GM12801 (cell line): ENCODE measurements at regions not wholly inside any gene's neighbourhood (a gene's known extent, or its start where the extent isn't known, plus 50 kb on each side); places are given as distances from the start of the nearest gene placed in this dataset.

Experiments
- TF ChIP-seq, protein P1 (sequence below): IDR thresholded peaks from one replicate; pipeline ENCODE4 v1.5.1; 2011; ENCODE audit warnings: control low read depth; ENCODE audit not compliant: insufficient read length; ENCODE audit errors: extremely low read depth

DNA sequence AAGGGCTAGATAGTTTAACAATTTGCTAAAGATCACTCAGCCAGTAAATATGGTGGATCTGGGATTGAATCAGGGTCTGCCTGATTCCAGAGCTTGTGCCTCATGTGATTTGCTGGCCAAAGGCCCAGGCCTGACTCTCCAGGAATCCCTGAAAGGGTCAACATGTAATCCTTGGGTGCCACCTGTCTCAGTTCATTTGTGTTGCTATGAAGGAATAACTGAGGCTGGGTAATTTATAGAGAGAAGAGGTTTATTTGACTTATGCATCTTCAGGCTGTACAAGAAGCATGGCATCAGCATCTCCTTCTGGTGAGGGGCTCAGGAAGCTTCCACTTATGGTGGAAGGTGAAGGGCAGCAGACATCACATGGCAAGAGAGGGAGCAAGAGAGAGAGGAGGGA lies 144.9 kb downstream of the FCRL5 start:
- TF ChIP-seq, protein P1, sequence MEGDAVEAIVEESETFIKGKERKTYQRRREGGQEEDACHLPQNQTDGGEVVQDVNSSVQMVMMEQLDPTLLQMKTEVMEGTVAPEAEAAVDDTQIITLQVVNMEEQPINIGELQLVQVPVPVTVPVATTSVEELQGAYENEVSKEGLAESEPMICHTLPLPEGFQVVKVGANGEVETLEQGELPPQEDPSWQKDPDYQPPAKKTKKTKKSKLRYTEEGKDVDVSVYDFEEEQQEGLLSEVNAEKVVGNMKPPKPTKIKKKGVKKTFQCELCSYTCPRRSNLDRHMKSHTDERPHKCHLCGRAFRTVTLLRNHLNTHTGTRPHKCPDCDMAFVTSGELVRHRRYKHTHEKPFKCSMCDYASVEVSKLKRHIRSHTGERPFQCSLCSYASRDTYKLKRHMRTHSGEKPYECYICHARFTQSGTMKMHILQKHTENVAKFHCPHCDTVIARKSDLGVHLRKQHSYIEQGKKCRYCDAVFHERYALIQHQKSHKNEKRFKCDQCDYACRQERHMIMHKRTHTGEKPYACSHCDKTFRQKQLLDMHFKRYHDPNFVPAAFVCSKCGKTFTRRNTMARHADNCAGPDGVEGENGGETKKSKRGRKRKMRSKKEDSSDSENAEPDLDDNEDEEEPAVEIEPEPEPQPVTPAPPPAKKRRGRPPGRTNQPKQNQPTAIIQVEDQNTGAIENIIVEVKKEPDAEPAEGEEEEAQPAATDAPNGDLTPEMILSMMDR = no peak

DNA sequence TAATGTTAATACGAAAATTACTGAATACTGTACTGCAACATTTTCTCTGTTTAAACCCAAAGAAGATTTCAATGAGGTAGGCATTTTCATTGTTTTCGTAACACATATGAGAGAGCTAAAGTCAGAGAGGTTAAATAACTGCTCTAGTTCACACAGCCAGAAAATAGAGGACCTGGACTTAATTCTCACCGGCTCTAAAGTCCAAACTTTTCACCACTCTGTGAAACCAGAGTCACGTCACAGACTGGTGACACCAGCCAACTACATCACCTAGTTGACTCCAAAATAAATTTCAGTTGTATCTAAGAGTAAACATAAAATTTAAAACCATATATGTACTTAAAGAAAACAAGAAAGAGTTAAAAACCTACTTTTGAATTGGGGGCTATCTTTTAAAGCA lies 146.7 kb downstream of the FCRL5 start:
- TF ChIP-seq, protein P1 = no peak

DNA sequence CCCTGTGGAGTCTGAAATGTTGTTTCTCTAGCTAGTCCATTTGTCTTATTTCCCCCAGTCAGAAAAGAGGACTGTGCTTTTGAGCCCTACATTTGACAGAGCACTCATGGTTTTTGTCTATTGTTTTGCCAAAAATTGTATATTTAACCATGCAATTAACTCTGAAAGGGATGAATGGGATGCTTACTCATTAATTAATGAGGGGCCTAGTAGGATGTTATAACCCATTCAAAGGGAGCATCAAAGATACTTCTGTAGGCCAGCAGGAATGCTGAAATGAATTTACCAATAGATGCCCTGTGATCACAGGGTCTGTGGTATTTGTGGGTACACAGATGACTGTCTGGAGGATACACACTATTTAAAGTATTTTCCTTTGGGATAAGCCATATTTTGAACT lies 147.7 kb downstream of the FCRL5 start:
- TF ChIP-seq, protein P1 = no peak

DNA sequence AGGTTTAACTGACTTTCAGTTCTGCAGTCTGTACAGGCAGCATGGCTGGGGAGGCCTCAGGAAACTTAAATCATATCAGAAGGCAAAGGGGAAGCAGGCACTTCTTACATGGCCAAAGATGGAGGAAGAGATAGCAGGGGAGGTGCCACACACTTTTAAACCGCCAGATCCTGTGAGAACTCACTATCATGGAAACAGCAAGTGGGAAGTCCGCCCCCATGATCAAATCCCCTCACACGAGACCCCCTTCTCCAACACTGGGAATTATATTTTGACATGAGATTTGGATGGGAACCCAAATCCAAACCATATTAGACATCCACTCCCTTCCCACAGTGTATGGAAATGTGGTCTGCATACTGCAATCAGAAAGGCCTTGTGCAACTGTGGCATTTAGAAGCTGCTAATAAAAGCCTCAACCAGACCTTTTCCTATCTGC lies 148.2 kb downstream of the FCRL5 start:
- TF ChIP-seq, protein P1 = no peak

DNA sequence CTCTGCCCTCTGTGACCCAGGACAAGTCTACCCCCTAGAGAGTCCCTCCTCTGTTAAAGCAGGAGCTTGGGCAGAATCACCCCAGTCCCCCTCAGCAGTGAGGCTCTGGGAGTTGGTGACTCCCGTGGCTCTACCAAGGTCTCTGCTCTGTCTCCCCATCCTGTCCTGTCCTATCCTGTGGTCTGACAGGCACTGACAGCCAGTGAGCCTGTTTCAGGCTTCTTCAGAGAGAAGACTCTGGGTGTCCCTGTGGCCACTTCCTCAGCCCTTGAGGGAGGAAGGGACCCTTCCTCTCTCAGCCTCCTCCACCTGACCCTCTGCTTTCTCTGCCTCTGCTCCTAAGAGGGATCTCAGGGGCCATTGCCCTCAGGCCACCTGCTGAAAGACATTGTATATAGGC lies 148.7 kb downstream of the FCRL5 start:
- TF ChIP-seq, protein P1 = no peak

DNA sequence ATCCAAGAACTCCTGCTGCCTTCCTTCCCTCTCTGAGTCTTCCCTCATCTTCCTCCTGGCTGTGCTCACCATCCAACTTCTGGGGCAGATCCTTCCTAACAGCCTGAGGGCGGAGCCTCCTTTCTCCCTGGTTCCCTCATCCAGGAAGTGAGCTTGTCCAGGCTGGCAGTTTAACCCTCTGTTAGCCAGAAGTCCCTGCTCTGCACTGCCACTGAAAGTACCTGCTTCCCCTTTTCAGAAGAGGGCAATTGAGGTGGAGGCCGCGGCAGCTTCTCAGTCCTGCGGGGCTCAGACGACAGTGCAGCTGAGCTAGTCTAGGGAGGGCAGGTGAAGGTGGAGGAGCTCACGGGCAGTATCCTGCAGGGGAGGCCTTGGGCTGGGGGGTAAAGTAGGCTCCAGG lies 149.1 kb downstream of the FCRL5 start:
- TF ChIP-seq, protein P1 = no peak

DNA sequence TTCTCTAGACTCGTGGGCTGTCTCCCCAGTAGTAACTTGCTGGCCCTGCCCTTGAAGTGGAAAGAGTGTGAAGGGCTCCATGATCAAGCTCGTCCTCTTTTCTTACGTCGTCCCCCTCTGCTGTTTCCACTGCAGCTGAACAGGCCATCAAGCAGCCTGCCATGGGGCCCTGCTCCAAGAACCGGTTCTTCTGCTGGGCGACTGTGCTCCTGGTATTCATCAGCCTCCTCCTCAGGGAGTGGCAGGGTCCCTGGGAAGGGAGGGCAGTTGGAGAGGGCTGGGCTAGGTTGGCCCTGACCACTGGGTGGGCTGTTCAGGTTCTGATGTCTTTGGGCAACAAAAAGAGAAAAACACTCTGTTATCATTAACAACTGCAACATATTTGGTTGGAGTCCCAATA lies 151.5 kb downstream of the FCRL5 start:
- TF ChIP-seq, protein P1 = no peak

DNA sequence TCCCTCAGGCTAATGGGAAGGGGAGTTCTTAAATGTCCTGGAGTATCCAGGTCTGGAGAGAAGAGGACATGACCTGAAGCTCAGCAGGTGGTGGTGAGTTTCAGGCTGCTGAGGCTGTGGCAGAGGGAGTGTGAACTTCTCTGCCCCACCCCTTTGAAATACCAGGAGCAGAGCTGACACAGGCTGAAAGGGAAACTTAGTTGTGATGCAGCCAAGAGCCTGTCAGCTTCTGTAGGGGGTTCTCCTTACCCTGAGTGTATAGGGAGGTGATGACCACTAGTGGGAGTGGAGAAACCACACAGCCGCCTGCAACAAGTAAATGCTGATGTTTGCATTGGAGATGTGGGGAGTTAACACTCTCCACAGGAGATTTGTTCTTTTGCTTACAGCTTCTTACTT lies 152.3 kb downstream of the FCRL5 start:
- TF ChIP-seq, protein P1 = no peak
